Tibial artery (tissue), 4 donors: ENCODE measurements at regions not wholly inside any gene's neighbourhood (a gene's known extent, or its start where the extent isn't known, plus 50 kb on each side); places are given as distances from the start of the nearest gene placed in this dataset.

Source experiments
- DNase-seq, 2 donors: peaks; one replicate each; pipeline ENCODE4 v3.0.0-alpha.2; 2019
- H3K27ac ChIP-seq, 2 donors: fragments of 200-600 bp; sonication (generic) in 1 of 2; 1 replicate in 1 of 2; 2 replicates in 1 of 2; pipeline ENCODE4 v1.5.1; 2018 to 2019; ENCODE audit warnings: mild to moderate bottlenecking in 1 of 2
- H3K27me3 ChIP-seq, 2 donors: fragments of 200-600 bp; sonication (generic) in 1 of 2; one replicate each; pipeline versions ENCODE4 v1.5.1 to v1.6.0; 2016 to 2019
- H3K36me3 ChIP-seq, 3 donors: fragments of 200-600 bp; sonication (generic) in 2 of 3; one replicate each; pipeline ENCODE4 v1.5.1; 2016 to 2019; ENCODE audit warnings: mild to moderate bottlenecking in 2 of 3
- H3K4me1 ChIP-seq, 4 donors: fragments of 200-600 bp; sonication (generic) in 2 of 4; 1 replicate in 3 of 4; 2 replicates in 1 of 4; pipeline ENCODE4 v1.5.1; 2016 to 2019
- H3K4me3 ChIP-seq, 2 donors: fragments of 200-600 bp; sonication (generic) in 1 of 2; 1 replicate in 1 of 2; 2 replicates in 1 of 2; pipeline ENCODE4 v1.5.1; 2018 to 2019; ENCODE audit warnings: mild to moderate bottlenecking in 2 of 2
- H3K9me3 ChIP-seq, 3 donors: fragments of 200-600 bp; sonication (generic) in 1 of 3; one replicate each; pipeline ENCODE4 v1.5.1; 2016 to 2019
- intact Hi-C: fragments of 100-400 bp; cut with DNase I; formaldehyde crosslinking; loops from one replicate; pipeline ENCODE4 v1.15.0; 2023; ENCODE audit warnings: low total_unique reads
- TF ChIP-seq, protein P1 (sequence below), 2 experiments: fragments of 200-600 bp in 1 of 2; fragments of 450-650 bp in 1 of 2; IDR thresholded peaks; one replicate each; pipeline ENCODE4 v1.5.1; 2017 to 2019; ENCODE audit warnings: antibody characterized with exemption in 2 of 2, mild to moderate bottlenecking in 1 of 2, moderate library complexity in 1 of 2

- no peaks in the 10 kb centered on the region for H3K27me3 ChIP-seq
- no peaks in the 10 kb centered on the region for H3K9me3 ChIP-seq
- no peaks in the 10 kb centered on the region for H3K4me1 ChIP-seq
- DNase-seq, result no peak
- no peak overlapping the region for H3K4me3 ChIP-seq
- intact Hi-C loops, result no loop called here
- no peak overlapping the region for H3K27ac ChIP-seq
- H3K36me3 ChIP-seq, result no peaks in the 10 kb centered on the region
- TF ChIP-seq, protein P1, sequence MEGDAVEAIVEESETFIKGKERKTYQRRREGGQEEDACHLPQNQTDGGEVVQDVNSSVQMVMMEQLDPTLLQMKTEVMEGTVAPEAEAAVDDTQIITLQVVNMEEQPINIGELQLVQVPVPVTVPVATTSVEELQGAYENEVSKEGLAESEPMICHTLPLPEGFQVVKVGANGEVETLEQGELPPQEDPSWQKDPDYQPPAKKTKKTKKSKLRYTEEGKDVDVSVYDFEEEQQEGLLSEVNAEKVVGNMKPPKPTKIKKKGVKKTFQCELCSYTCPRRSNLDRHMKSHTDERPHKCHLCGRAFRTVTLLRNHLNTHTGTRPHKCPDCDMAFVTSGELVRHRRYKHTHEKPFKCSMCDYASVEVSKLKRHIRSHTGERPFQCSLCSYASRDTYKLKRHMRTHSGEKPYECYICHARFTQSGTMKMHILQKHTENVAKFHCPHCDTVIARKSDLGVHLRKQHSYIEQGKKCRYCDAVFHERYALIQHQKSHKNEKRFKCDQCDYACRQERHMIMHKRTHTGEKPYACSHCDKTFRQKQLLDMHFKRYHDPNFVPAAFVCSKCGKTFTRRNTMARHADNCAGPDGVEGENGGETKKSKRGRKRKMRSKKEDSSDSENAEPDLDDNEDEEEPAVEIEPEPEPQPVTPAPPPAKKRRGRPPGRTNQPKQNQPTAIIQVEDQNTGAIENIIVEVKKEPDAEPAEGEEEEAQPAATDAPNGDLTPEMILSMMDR (IDR thresholded peaks at IDR 0.05), result no peak
Observed at GRCh38 chr9:81073821-81074220, 615.5 kb downstream of the TLE1 start.

- intact Hi-C loops, result no loop called here
- DNase-seq, result no peak
- TF ChIP-seq, protein P1 (IDR thresholded peaks at IDR 0.05), result no peak
- Histone ChIP-seq H3K4me3 (no peak overlapping the region), H3K36me3 (no peaks in the 10 kb centered on the region), H3K27me3 (no peaks in the 10 kb centered on the region), H3K27ac (no peak overlapping the region), H3K4me1 (no peaks in the 10 kb centered on the region), H3K9me3 (no peaks in the 10 kb centered on the region)
Observed at GRCh38 chr9:81072758-81073157, 616.6 kb downstream of the TLE1 start.

DNA sequence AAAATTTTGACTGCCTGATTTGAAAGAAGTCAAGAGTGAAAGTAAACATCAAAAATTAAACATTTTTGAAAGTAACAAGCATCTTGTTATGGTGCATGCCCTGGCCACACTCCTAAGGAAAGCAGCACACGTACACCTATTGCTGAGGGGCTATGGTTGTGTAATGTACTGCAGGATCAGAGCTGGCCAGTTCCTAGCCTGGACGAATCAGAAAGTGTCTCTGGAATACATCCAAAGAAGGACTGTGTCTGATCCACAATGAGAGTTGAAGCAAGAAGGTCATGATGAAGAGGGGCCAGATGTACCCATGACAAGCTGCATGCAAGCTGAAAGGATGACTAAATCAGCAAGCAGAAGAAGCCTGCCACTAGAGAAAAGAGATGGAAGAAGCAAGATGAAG is 618.2 kb downstream of the TLE1 start:
- H3K36me3 ChIP-seq, result no peaks in the 10 kb centered on the region
- no peak overlapping the region for H3K4me3 ChIP-seq
- H3K9me3 ChIP-seq, result no peaks in the 10 kb centered on the region
- no peaks in the 10 kb centered on the region for H3K27me3 ChIP-seq
- H3K4me1 ChIP-seq, result no peaks in the 10 kb centered on the region
- DNase-seq, result no peak
- TF ChIP-seq, protein P1 (IDR thresholded peaks at IDR 0.05), result no peak
- intact Hi-C loops, result no loop called here
- H3K27ac ChIP-seq, result no peak overlapping the region

DNA sequence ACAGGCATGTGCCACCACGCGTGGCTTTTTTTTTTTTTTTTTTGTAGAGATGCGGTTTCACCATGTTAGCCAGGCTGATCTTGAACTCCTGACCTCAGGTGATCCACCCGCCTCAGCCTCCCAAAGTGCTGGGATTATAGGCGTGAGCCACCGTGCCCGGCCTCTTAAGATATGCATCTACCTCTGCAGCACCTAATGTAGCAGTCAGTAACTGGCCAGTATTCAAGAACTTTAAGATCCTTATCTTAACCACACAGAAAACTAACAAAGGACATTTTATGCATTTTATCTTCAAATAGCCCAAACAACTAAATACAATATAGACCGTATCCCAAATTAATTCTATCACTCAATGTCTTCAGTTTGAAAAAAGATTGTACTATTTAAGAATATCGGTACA is 618.7 kb downstream of the TLE1 start:
- intact Hi-C loops, result no loop called here
- Histone ChIP-seq H3K36me3 (no peaks in the 10 kb centered on the region), H3K27ac (no peak overlapping the region), H3K4me3 (no peak overlapping the region), H3K9me3 (no peaks in the 10 kb centered on the region), H3K27me3 (no peaks in the 10 kb centered on the region), H3K4me1 (no peaks in the 10 kb centered on the region)
- DNase-seq, result no peak
- TF ChIP-seq, protein P1 (IDR thresholded peaks at IDR 0.05), result no peak

DNA sequence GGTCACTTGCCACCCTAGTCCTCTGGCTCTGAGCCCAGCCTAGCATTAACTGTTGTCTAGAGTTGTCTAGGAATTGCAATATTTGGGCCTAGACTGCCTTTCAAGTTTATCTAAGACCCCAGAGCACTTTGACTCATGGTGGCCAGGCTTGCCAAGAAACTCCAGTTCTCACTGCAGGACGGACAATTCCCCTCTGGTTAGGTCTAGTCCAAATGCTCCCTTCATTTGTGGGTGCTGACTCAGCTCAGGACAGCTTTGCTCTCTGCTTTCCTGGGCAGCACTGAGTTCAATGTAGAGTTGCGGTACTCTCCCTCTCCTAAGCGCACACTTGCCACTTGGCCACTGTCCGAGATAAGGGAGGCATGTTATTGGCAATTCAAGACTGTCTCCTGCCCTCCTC is 619.4 kb downstream of the TLE1 start:
- Histone ChIP-seq H3K27me3 (no peaks in the 10 kb centered on the region), H3K4me3 (no peak overlapping the region), H3K4me1 (no peaks in the 10 kb centered on the region), H3K27ac (no peak overlapping the region), H3K36me3 (no peaks in the 10 kb centered on the region), H3K9me3 (no peaks in the 10 kb centered on the region)
- intact Hi-C loops, result no loop called here
- no peak for DNase-seq
- TF ChIP-seq, protein P1 (IDR thresholded peaks at IDR 0.05), result no peak
